Endothelial cell (in vitro differentiated cells): ENCODE measurements at regions not wholly inside any gene's neighbourhood (a gene's known extent, or its start where the extent isn't known, plus 50 kb on each side); places are given as distances from the start of the nearest gene placed in this dataset.

Experiments used
- DNase-seq: peaks from one replicate; pipeline ENCODE4 v3.0.0; 2021; ENCODE audit warnings: low spot score
- H3K27ac Mint-ChIP-seq: one replicate; pipeline ENCODE4 v1.8.0; 2021; ENCODE audit warnings: mixed read lengths, inconsistent platforms; ENCODE audit not compliant: unreplicated experiment
- H3K27me3 Mint-ChIP-seq: one replicate; pipeline ENCODE4 v1.8.0; 2021; ENCODE audit warnings: mild to moderate bottlenecking, moderate library complexity, mixed read lengths, inconsistent platforms; ENCODE audit not compliant: unreplicated experiment
- H3K36me3 Mint-ChIP-seq: one replicate; pipeline ENCODE4 v1.8.0; 2021; ENCODE audit warnings: mild to moderate bottlenecking, low read depth, mixed read lengths, inconsistent platforms; ENCODE audit not compliant: unreplicated experiment
- H3K4me1 Mint-ChIP-seq: one replicate; pipeline ENCODE4 v1.8.0; 2021; ENCODE audit warnings: mild to moderate bottlenecking, mixed read lengths, inconsistent platforms; ENCODE audit not compliant: unreplicated experiment
- H3K4me3 Mint-ChIP-seq: one replicate; pipeline ENCODE4 v1.8.0; 2021; ENCODE audit warnings: mild to moderate bottlenecking, mixed read lengths, inconsistent platforms; ENCODE audit not compliant: unreplicated experiment
- H3K9me3 Mint-ChIP-seq: one replicate; pipeline ENCODE4 v1.8.0; 2021; ENCODE audit warnings: mixed read lengths, inconsistent platforms; ENCODE audit not compliant: unreplicated experiment
- CTCF ChIP-seq: fragments of 200-600 bp; sonication (generic); IDR thresholded peaks from one replicate; pipeline ENCODE4 v1.5.0; 2021; ENCODE audit warnings: antibody characterized with exemption; ENCODE audit not compliant: unreplicated experiment

- Mint-ChIP-seq H3K27ac (no peak overlapping the region), H3K4me3 (no peak overlapping the region)
Observed at GRCh38 chr4:81828991-81829390, 357.3 kb upstream of the RASGEF1B start.

GRCh38 chr4:81827577-81828202, 356.0 kb upstream of the RASGEF1B start:
- no peak for TF ChIP-seq CTCF
- H3K27me3 Mint-ChIP-seq: no peaks in the 10 kb centered on the region
- H3K4me3 Mint-ChIP-seq: no peak overlapping the region
- H3K4me1 Mint-ChIP-seq: no peaks in the 10 kb centered on the region
- H3K27ac Mint-ChIP-seq: no peak overlapping the region
- H3K9me3 Mint-ChIP-seq: no peaks in the 10 kb centered on the region
- DNase-seq: no peak
- no peaks in the 10 kb centered on the region for H3K36me3 Mint-ChIP-seq

More at GRCh38 chr4:81828991-81829390, 357.3 kb upstream of the RASGEF1B start:
- no peak for DNase-seq
- no peak for TF ChIP-seq CTCF
- Mint-ChIP-seq H3K36me3 (no peaks in the 10 kb centered on the region), H3K4me1 (no peaks in the 10 kb centered on the region), H3K9me3 (no peaks in the 10 kb centered on the region), H3K27me3 (no peaks in the 10 kb centered on the region)

GRCh38 chr4:81826817-81827424, 355.2 kb upstream of the RASGEF1B start:
- no peaks in the 10 kb centered on the region for H3K9me3 Mint-ChIP-seq
- no peak overlapping the region for H3K27ac Mint-ChIP-seq
- no peak for DNase-seq

GRCh38 chr4:81826335-81826734, 354.6 kb upstream of the RASGEF1B start:
- Mint-ChIP-seq H3K4me3 (no peak overlapping the region), H3K27me3 (no peaks in the 10 kb centered on the region), H3K36me3 (no peaks in the 10 kb centered on the region), H3K4me1 (no peaks in the 10 kb centered on the region), H3K9me3 (no peaks in the 10 kb centered on the region), H3K27ac (no peak overlapping the region)
- no peak for TF ChIP-seq CTCF
- no peak for DNase-seq

More at GRCh38 chr4:81826817-81827424, 355.2 kb upstream of the RASGEF1B start:
- Mint-ChIP-seq H3K4me3 (no peak overlapping the region), H3K36me3 (no peaks in the 10 kb centered on the region), H3K4me1 (no peaks in the 10 kb centered on the region), H3K27me3 (no peaks in the 10 kb centered on the region)
- TF ChIP-seq CTCF: no peak

GRCh38 chr4:81818385-81818920, 346.7 kb upstream of the RASGEF1B start:
- no peak for DNase-seq
- Mint-ChIP-seq H3K4me1 (peaks cover 9% of the 10 kb centered on the region), H3K36me3 (no peaks in the 10 kb centered on the region), H3K4me3 (no peak overlapping the region), H3K9me3 (no peaks in the 10 kb centered on the region), H3K27me3 (peaks cover 2% of the 10 kb centered on the region), H3K27ac (no peak overlapping the region)
- TF ChIP-seq CTCF: no peak
